ENCODE measurements at regions not wholly inside any gene's neighbourhood (a gene's known extent, or its start where the extent isn't known, plus 50 kb on each side); places are given as distances from the start of the nearest gene placed in this dataset.

GRCh38 chr1:30618335-30618747 lies 105.0 kb downstream of the MATN1 start:
- no peaks in the 10 kb centered on the region for H3K36me3 ChIP-seq (ENCODE audit: control insufficient read depth, insufficient read depth, low read length)
- H3K27ac Mint-ChIP-seq (ENCODE audit: unreplicated experiment): no peak overlapping the region
- no peak overlapping the region for H3K4me3 ChIP-seq (ENCODE audit: low read depth, low read length)
- BruUV-seq (replicated peaks): no TSS peak
- H3K27me3 ChIP-seq (replicated peaks; ENCODE audit: control insufficient read depth, insufficient read depth, low read length): no peaks in the 10 kb centered on the region
- TF ChIP-seq, protein P1, sequence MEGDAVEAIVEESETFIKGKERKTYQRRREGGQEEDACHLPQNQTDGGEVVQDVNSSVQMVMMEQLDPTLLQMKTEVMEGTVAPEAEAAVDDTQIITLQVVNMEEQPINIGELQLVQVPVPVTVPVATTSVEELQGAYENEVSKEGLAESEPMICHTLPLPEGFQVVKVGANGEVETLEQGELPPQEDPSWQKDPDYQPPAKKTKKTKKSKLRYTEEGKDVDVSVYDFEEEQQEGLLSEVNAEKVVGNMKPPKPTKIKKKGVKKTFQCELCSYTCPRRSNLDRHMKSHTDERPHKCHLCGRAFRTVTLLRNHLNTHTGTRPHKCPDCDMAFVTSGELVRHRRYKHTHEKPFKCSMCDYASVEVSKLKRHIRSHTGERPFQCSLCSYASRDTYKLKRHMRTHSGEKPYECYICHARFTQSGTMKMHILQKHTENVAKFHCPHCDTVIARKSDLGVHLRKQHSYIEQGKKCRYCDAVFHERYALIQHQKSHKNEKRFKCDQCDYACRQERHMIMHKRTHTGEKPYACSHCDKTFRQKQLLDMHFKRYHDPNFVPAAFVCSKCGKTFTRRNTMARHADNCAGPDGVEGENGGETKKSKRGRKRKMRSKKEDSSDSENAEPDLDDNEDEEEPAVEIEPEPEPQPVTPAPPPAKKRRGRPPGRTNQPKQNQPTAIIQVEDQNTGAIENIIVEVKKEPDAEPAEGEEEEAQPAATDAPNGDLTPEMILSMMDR (IDR thresholded peaks at IDR 0.05; ENCODE audit: insufficient read depth in 1 of 2, low read depth in 1 of 2, low read length in 1 of 2, severe bottlenecking in 1 of 2, unreplicated experiment in 1 of 2): no peak
- no peaks in the 10 kb centered on the region for H3K4me1 ChIP-seq
- no peak for DNase-seq
- intact Hi-C loops (cut with micrococcal nuclease; ENCODE audit: unreplicated experiment): no loop called here
- H3K36me3 Mint-ChIP-seq (ENCODE audit: insufficient read depth, unreplicated experiment): no peaks in the 10 kb centered on the region
- CTCF ChIA-PET: no interaction called here
- H3K27me3 Mint-ChIP-seq (ENCODE audit: insufficient read depth, unreplicated experiment): peaks cover 8% of the 10 kb centered on the region
- no peaks in the 10 kb centered on the region for H3K4me1 Mint-ChIP-seq (ENCODE audit: low read depth, unreplicated experiment)
- no peaks in the 10 kb centered on the region for H3K9me3 ChIP-seq
- no peak overlapping the region for H3K4me3 Mint-ChIP-seq (ENCODE audit: unreplicated experiment)
- POLR2A ChIA-PET: no interaction called here
- H3K9me3 Mint-ChIP-seq (ENCODE audit: unreplicated experiment): peaks cover 8% of the 10 kb centered on the region

GRCh38 chr1:30616759-30617158 lies 106.6 kb downstream of the MATN1 start:
- H3K9me3 ChIP-seq: no peaks in the 10 kb centered on the region
- ChIA-PET POLR2A (no interaction called here), CTCF (no interaction called here)
- H3K4me3 Mint-ChIP-seq (ENCODE audit: unreplicated experiment): no peak overlapping the region
- TF ChIP-seq, protein P1 (IDR thresholded peaks at IDR 0.05; ENCODE audit: insufficient read depth in 1 of 2, low read depth in 1 of 2, low read length in 1 of 2, severe bottlenecking in 1 of 2, unreplicated experiment in 1 of 2): no peak
- no peaks in the 10 kb centered on the region for H3K9me3 Mint-ChIP-seq (ENCODE audit: unreplicated experiment)
- BruUV-seq (replicated peaks): no TSS peak
- H3K36me3 Mint-ChIP-seq (ENCODE audit: insufficient read depth, unreplicated experiment): no peaks in the 10 kb centered on the region
- no peak overlapping the region for H3K4me3 ChIP-seq (ENCODE audit: low read depth, low read length)
- intact Hi-C loops (cut with micrococcal nuclease; ENCODE audit: unreplicated experiment): no loop called here
- H3K27ac Mint-ChIP-seq (ENCODE audit: unreplicated experiment): no peak overlapping the region
- no peak for DNase-seq
- H3K27me3 Mint-ChIP-seq (ENCODE audit: insufficient read depth, unreplicated experiment): peaks cover 8% of the 10 kb centered on the region
- H3K36me3 ChIP-seq (ENCODE audit: control insufficient read depth, insufficient read depth, low read length): no peaks in the 10 kb centered on the region
- H3K4me1 Mint-ChIP-seq (ENCODE audit: low read depth, unreplicated experiment): no peaks in the 10 kb centered on the region
- no peaks in the 10 kb centered on the region for H3K4me1 ChIP-seq
- no peaks in the 10 kb centered on the region for H3K27me3 ChIP-seq (replicated peaks; ENCODE audit: control insufficient read depth, insufficient read depth, low read length)

GRCh38 chr1:30615816-30616590 lies 107.4 kb downstream of the MATN1 start:
- Mint-ChIP-seq H3K27me3 (ENCODE audit: insufficient read depth, unreplicated experiment) (peaks cover 8% of the 10 kb centered on the region), H3K4me1 (ENCODE audit: low read depth, unreplicated experiment) (no peaks in the 10 kb centered on the region)
- POLR2A ChIA-PET: no interaction called here

More at GRCh38 chr1:30615816-30616590, 107.4 kb downstream of the MATN1 start:
- no TSS peak for BruUV-seq (replicated peaks)
- Histone ChIP-seq H3K27me3 (replicated peaks; ENCODE audit: control insufficient read depth, insufficient read depth, low read length) (no peaks in the 10 kb centered on the region), H3K9me3 (no peaks in the 10 kb centered on the region), H3K36me3 (ENCODE audit: control insufficient read depth, insufficient read depth, low read length) (no peaks in the 10 kb centered on the region), H3K4me3 (ENCODE audit: low read depth, low read length) (no peak overlapping the region), H3K4me1 (no peaks in the 10 kb centered on the region)
- Mint-ChIP-seq H3K9me3 (ENCODE audit: unreplicated experiment) (no peaks in the 10 kb centered on the region), H3K36me3 (ENCODE audit: insufficient read depth, unreplicated experiment) (no peaks in the 10 kb centered on the region), H3K27ac (ENCODE audit: unreplicated experiment) (no peak overlapping the region), H3K4me3 (ENCODE audit: unreplicated experiment) (no peak overlapping the region)
- DNase-seq: no peak
- CTCF ChIA-PET: interaction anchor here (0.6 kb wide), 1 partner anchor 49 kb away, joined by 3 read pairs; no protein-coding TSS in a partner anchor
- intact Hi-C loops (cut with micrococcal nuclease; ENCODE audit: unreplicated experiment): no loop called here
- TF ChIP-seq, protein P1 (IDR thresholded peaks at IDR 0.05; ENCODE audit: insufficient read depth in 1 of 2, low read depth in 1 of 2, low read length in 1 of 2, severe bottlenecking in 1 of 2, unreplicated experiment in 1 of 2): no peak
